ENCODE measurements at regions not wholly inside any gene's neighbourhood (a gene's known extent, or its start where the extent isn't known, plus 50 kb on each side); places are given as distances from the start of the nearest gene placed in this dataset.

DNA sequence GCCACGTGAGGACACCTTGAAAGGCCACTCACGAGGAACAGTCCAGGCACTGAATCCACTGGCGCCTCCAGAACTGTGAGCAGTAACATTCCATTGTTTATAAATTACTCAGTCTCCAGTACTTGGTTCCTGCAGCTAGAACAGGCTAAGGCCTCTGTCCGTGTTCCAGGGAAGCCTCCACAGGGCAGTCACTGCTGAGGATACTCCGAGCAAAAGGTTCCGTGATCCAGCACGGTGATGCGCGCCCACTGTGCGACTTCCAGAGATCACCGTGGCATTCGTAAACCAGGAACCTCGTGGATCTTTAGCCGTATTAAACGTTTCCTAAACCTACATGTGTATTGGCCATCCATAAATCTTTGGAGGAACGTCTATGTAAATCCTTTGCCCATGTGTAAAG is 51.5 kb upstream of the SALL3 start:
- DNase-seq: no peak

DNA sequence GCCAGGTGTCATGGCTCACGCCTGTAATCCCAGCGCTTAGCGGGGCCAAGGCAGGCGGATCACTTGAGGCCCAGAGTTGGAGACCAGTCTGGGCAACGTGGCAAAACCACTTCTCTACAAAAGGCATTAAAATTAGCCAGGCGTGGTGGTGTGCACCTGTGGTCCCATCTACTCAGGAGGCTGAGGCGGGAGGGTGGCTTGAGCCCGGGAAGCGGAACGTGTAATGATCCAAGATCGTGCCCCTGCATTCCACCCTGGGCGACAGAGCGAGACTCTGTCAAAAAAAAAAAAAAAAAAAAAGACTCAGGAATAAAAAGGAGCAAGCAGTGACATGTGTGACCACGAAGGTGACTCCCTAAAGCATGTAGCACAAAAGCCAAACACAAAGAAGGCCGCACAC is 50.1 kb upstream of the SALL3 start:
- DNase-seq: no peak

Data from left hindlimb (tissue), 1 donor.